GM23338 (cell line): ENCODE measurements at regions not wholly inside any gene's neighbourhood (a gene's known extent, or its start where the extent isn't known, plus 50 kb on each side); places are given as distances from the start of the nearest gene placed in this dataset.

Experiments
- CREB1 ChIP-seq: fragments of 250-450 bp; sonication (Bioruptor Pico); IDR thresholded peaks from 2 replicates; pipeline ENCODE4 v1.5.0; 2020; ENCODE audit warnings: low read depth, mild to moderate bottlenecking, moderate library complexity
- ETS1 ChIP-seq: IDR thresholded peaks from 2 replicates; pipeline ENCODE4 v1.6.1; 2016; ENCODE audit warnings: antibody characterized with exemption
- EZH2 ChIP-seq: fragments of 200-600 bp; sonication (generic); IDR thresholded peaks from one replicate; pipeline ENCODE4 v1.8.0; 2017; ENCODE audit warnings: antibody characterized with exemption, mild to moderate bottlenecking, low read depth; ENCODE audit not compliant: unreplicated experiment
- EZH2phosphoT487 ChIP-seq: fragments of 200-600 bp; sonication (generic); IDR thresholded peaks from one replicate; pipeline ENCODE4 v1.8.1; 2018; ENCODE audit warnings: antibody characterized with exemption; ENCODE audit not compliant: unreplicated experiment
- JUNB ChIP-seq: IDR thresholded peaks from one replicate; pipeline ENCODE4 v1.6.1; 2016; ENCODE audit warnings: antibody characterized with exemption; ENCODE audit not compliant: unreplicated experiment
- NANOG ChIP-seq: IDR thresholded peaks from 2 replicates; pipeline ENCODE4 v1.6.1; 2016; ENCODE audit warnings: antibody characterized with exemption, borderline replicate concordance
- POLR2AphosphoS5 ChIP-seq: IDR thresholded peaks from 2 replicates; pipeline ENCODE4 v1.6.1; 2016; ENCODE audit warnings: antibody characterized with exemption, low read depth
- REST ChIP-seq: IDR thresholded peaks from one replicate; pipeline ENCODE4 v1.6.1; 2018; ENCODE audit warnings: antibody characterized with exemption; ENCODE audit not compliant: unreplicated experiment
- STAT1 ChIP-seq: IDR thresholded peaks from one replicate; pipeline ENCODE4 v1.6.1; 2016; ENCODE audit warnings: antibody characterized with exemption; ENCODE audit not compliant: unreplicated experiment
- ZNF114 ChIP-seq: fragments of 250-450 bp; sonication (Bioruptor Pico); IDR thresholded peaks from 2 replicates; pipeline ENCODE4 v1.5.0; 2020; ENCODE audit warnings: mild to moderate bottlenecking, moderate library complexity
- ZNF331 ChIP-seq: fragments of 250-450 bp; sonication (Bioruptor Pico); IDR thresholded peaks from 2 replicates; pipeline ENCODE4 v1.5.0; 2020; ENCODE audit warnings: low read depth, mild to moderate bottlenecking, moderate library complexity
- TF ChIP-seq, protein P1 (sequence below), 2 experiments: fragments of 200-600 bp in 1 of 2; sonication (generic) in 1 of 2; conservative IDR thresholded peaks; 2 replicates each; pipeline versions ENCODE4 v1.5.1 to v1.6.1; 2016 to 2017; ENCODE audit warnings: antibody characterized with exemption in 2 of 2, low read depth in 2 of 2, mild to moderate bottlenecking in 2 of 2, moderate library complexity in 1 of 2

DNA sequence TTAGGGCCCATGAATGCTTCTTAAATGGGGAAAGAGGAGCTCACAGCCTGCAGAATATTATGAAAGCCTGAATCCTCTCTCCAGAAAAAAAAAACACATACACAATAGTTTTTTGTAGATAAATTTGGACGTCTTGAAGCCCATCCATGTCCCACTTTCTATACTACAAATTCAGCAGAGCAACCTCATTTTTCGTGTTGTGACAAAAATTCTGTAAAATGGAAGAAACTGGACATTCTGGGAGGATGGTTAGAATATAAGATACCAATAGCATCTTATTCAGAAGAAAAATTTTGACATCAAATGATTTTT, 102.1 kb downstream of the ZNF281 start:
- no peak for TF ChIP-seq EZH2
- TF ChIP-seq, protein P1, sequence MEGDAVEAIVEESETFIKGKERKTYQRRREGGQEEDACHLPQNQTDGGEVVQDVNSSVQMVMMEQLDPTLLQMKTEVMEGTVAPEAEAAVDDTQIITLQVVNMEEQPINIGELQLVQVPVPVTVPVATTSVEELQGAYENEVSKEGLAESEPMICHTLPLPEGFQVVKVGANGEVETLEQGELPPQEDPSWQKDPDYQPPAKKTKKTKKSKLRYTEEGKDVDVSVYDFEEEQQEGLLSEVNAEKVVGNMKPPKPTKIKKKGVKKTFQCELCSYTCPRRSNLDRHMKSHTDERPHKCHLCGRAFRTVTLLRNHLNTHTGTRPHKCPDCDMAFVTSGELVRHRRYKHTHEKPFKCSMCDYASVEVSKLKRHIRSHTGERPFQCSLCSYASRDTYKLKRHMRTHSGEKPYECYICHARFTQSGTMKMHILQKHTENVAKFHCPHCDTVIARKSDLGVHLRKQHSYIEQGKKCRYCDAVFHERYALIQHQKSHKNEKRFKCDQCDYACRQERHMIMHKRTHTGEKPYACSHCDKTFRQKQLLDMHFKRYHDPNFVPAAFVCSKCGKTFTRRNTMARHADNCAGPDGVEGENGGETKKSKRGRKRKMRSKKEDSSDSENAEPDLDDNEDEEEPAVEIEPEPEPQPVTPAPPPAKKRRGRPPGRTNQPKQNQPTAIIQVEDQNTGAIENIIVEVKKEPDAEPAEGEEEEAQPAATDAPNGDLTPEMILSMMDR (conservative IDR thresholded peaks at IDR 0.05; ENCODE audit: low read depth in 2 of 2): no peak
- no peak for TF ChIP-seq REST
- no peak for TF ChIP-seq POLR2AphosphoS5
- no peak for TF ChIP-seq EZH2phosphoT487
- TF ChIP-seq STAT1: no peak
- TF ChIP-seq CREB1 (CRISPR knock-in tag): no peak
- TF ChIP-seq JUNB: no peak
- TF ChIP-seq ETS1: no peak
- no peak for TF ChIP-seq ZNF331 (CRISPR knock-in tag)
- no peak for TF ChIP-seq NANOG
- TF ChIP-seq ZNF114 (CRISPR knock-in tag): no peak
